HEK293 (cell line): ENCODE measurements at regions not wholly inside any gene's neighbourhood (a gene's known extent, or its start where the extent isn't known, plus 50 kb on each side); places are given as distances from the start of the nearest gene placed in this dataset.

Source experiments
- CTCF ChIA-PET: fragments of 350-600 bp; formaldehyde crosslinking; extraction: SDS; loops from one replicate; lab custom pipeline; 2021; ENCODE audit warnings: antibody characterized with exemption; lab: Yijun Ruan, JAX
- POLR2A ChIA-PET: fragments of 300-600 bp; formaldehyde crosslinking; extraction: SDS; loops from one replicate; lab custom pipeline; 2020; ENCODE audit warnings: antibody characterized with exemption, inconsistent platforms; lab: Yijun Ruan, JAX
- H3K27ac ChIP-seq: fragments of 200-500 bp; sonication (Bioruptor generic); 2 replicates; pipeline ENCODE4 v1.5.1; 2014; ENCODE audit warnings: low read depth, low read length, control low read depth, inconsistent platforms; ENCODE audit errors: extremely low read depth
- H3K36me3 ChIP-seq, 2 experiments: fragments of 200-500 bp in 1 of 2; sonication (Bioruptor generic) in 1 of 2; 1 replicate in 1 of 2; 2 replicates in 1 of 2; pipeline ENCODE4 v1.5.1; 2014 to 2017; ENCODE audit warnings: inconsistent platforms in 2 of 2, low read length in 2 of 2; ENCODE audit not compliant: control insufficient read depth in 2 of 2, insufficient read depth in 1 of 2
- H3K4me1 ChIP-seq: fragments of 200-500 bp; sonication (Bioruptor generic); 2 replicates; pipeline ENCODE4 v1.5.1; 2014; ENCODE audit warnings: mild to moderate bottlenecking, low read length, inconsistent platforms; ENCODE audit not compliant: control insufficient read depth, insufficient read depth
- H3K4me3 ChIP-seq: 2 replicates; pipeline ENCODE4 v1.5.1; 2011; ENCODE audit warnings: low read depth, mild to moderate bottlenecking, control low read depth, low read length, moderate library complexity
- H3K9me3 ChIP-seq: fragments of 200-500 bp; sonication (Bioruptor generic); 2 replicates; pipeline ENCODE4 v1.5.1; 2014; ENCODE audit warnings: low read depth, low read length, inconsistent platforms; ENCODE audit not compliant: control insufficient read depth, insufficient read depth
- HOXC10 ChIP-seq: sonication (generic); formaldehyde crosslinking; IDR thresholded peaks from 2 replicates; pipeline ENCODE4 v1.8.1; 2023; ENCODE audit warnings: mild to moderate bottlenecking, missing genetic modification reagents
- KLF10 ChIP-seq: fragments of 450-650 bp; IDR thresholded peaks from 2 replicates; pipeline ENCODE4 v1.5.1; 2018; ENCODE audit warnings: missing biosample characterization, mild to moderate bottlenecking, missing genetic modification characterization
- OVOL3 ChIP-seq: fragments of 450-650 bp; formaldehyde crosslinking; IDR thresholded peaks from 2 replicates; pipeline ENCODE4 v1.5.1; 2016; ENCODE audit warnings: missing biosample characterization, missing genetic modification characterization
- PRDM2 ChIP-seq: fragments of 450-650 bp; formaldehyde crosslinking; IDR thresholded peaks from 2 replicates; pipeline ENCODE4 v1.5.1; 2016; ENCODE audit warnings: missing biosample characterization, missing genetic modification characterization, borderline replicate concordance
- RBAK ChIP-seq: fragments of 450-650 bp; formaldehyde crosslinking; IDR thresholded peaks from 2 replicates; pipeline ENCODE4 v1.5.1; 2016; ENCODE audit warnings: missing biosample characterization, missing genetic modification characterization
- SETDB1 ChIP-seq: IDR thresholded peaks from one replicate; pipeline ENCODE4 v1.6.1; 2017; ENCODE audit warnings: mild to moderate bottlenecking, low read length, moderate library complexity, mixed read lengths; ENCODE audit not compliant: insufficient read length
- SP2 ChIP-seq: fragments of 450-650 bp; formaldehyde crosslinking; IDR thresholded peaks from 2 replicates; pipeline ENCODE4 v1.5.1; 2016; ENCODE audit warnings: missing biosample characterization, missing genetic modification characterization
- ZBTB1 ChIP-seq: fragments of 450-650 bp; formaldehyde crosslinking; IDR thresholded peaks from 2 replicates; pipeline ENCODE4 v1.5.1; 2016; ENCODE audit warnings: missing biosample characterization, missing genetic modification characterization
- ZBTB44 ChIP-seq: fragments of 450-650 bp; IDR thresholded peaks from 2 replicates; pipeline ENCODE4 v1.5.1; 2018; ENCODE audit warnings: missing biosample characterization, mild to moderate bottlenecking, missing genetic modification characterization
- ZIC2 ChIP-seq: fragments of 450-650 bp; formaldehyde crosslinking; IDR thresholded peaks from 2 replicates; pipeline ENCODE4 v1.5.1; 2016; ENCODE audit warnings: missing biosample characterization, missing genetic modification characterization
- ZNF112 ChIP-seq: fragments of 450-650 bp; formaldehyde crosslinking; IDR thresholded peaks from 2 replicates; pipeline ENCODE4 v1.5.0; 2017; ENCODE audit warnings: missing biosample characterization, missing genetic modification characterization
- ZNF280D ChIP-seq: fragments of 450-650 bp; formaldehyde crosslinking; IDR thresholded peaks from 2 replicates; pipeline ENCODE4 v1.5.1; 2016; ENCODE audit warnings: missing biosample characterization, missing genetic modification characterization
- ZNF518A ChIP-seq: fragments of 450-650 bp; formaldehyde crosslinking; conservative IDR thresholded peaks from 2 replicates; pipeline ENCODE4 v1.5.1; 2016; ENCODE audit warnings: low read depth, missing biosample characterization, missing genetic modification characterization
- ZNF571 ChIP-seq: fragments of 450-650 bp; formaldehyde crosslinking; IDR thresholded peaks from 2 replicates; pipeline ENCODE4 v1.5.0; 2017; ENCODE audit warnings: missing biosample characterization, missing genetic modification characterization
- ZNF596 ChIP-seq: fragments of 450-650 bp; IDR thresholded peaks from 2 replicates; pipeline ENCODE4 v1.5.0; 2018; ENCODE audit warnings: missing biosample characterization, mild to moderate bottlenecking, missing genetic modification characterization, moderate library complexity
- ZNF677 ChIP-seq: fragments of 450-650 bp; IDR thresholded peaks from 2 replicates; pipeline ENCODE4 v1.5.0; 2018; ENCODE audit warnings: missing biosample characterization, mild to moderate bottlenecking, missing genetic modification characterization, moderate library complexity
- ZSCAN23 ChIP-seq: fragments of 450-650 bp; formaldehyde crosslinking; IDR thresholded peaks from 2 replicates; pipeline ENCODE4 v1.5.1; 2016; ENCODE audit warnings: missing biosample characterization, missing genetic modification characterization
- ZSCAN4 ChIP-seq: fragments of 450-650 bp; formaldehyde crosslinking; IDR thresholded peaks from 2 replicates; pipeline ENCODE4 v1.5.1; 2017; ENCODE audit warnings: missing biosample characterization, missing genetic modification characterization

GRCh38 chr18:77750006-77750405 lies 500.4 kb downstream of the GALR1 start (continued):
- TF ChIP-seq PRDM2 (tag by site-specific recombination) (no peak), SP2 (no peak), ZBTB1 (tag by site-specific recombination) (no peak)

- Histone ChIP-seq H3K36me3 (no peaks in the 10 kb centered on the region), H3K9me3 (no peaks in the 10 kb centered on the region), H3K4me3 (no peak overlapping the region), H3K27ac (no peak overlapping the region), H3K4me1 (no peaks in the 10 kb centered on the region)
- ChIA-PET CTCF (interaction anchor here (3.9 kb wide), 1 partner anchor 10 kb away, joined by 19 read pairs; no protein-coding TSS in a partner anchor), POLR2A (no interaction called here)
- TF ChIP-seq KLF10 (tag by site-specific recombination) (no peak), ZNF280D (tag by site-specific recombination) (no peak), ZSCAN4 (tag by site-specific recombination) (no peak), HOXC10 (CRISPR knock-in tag) (no peak), RBAK (no peak), ZSCAN23 (tag by site-specific recombination) (no peak), ZNF571 (tag by site-specific recombination) (no peak), SETDB1 (no peak), ZNF112 (no peak), ZNF677 (tag by site-specific recombination) (no peak), ZNF518A (tag by site-specific recombination) (no peak), OVOL3 (tag by site-specific recombination) (no peak), ZNF596 (tag by site-specific recombination) (no peak), ZIC2 (tag by site-specific recombination) (no peak), ZBTB44 (tag by site-specific recombination) (no peak)
Measured at GRCh38 chr18:77754475-77755044, 504.9 kb downstream of the GALR1 start.
